ENCODE measurements at regions not wholly inside any gene's neighbourhood (a gene's known extent, or its start where the extent isn't known, plus 50 kb on each side); places are given as distances from the start of the nearest gene placed in this dataset.

DNA sequence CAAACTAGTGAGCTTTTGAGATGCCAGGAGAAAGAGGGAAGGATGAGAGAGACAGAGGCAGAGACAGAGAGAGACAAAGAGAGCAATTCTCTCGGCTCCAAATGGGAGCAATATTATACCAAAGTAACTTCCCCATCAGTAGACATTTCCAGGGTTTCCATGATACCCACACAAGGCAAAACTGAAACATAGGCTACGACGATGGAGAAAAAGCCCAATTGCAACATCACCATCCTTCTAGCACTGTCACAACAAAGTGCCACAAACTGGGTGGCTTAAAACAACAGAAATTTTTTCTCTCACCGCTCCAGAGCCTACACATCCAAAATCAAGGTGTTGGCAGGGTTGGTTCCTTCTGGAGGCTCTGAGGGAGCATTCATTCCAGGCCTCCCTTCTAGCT lies 81.4 kb downstream of the KCTD12 start:
- ChIA-PET CTCF (no interaction called here), POLR2A (no interaction called here)
- intact Hi-C loops (cut with micrococcal nuclease) = no loop called here
- no peak for ATAC-seq
- TF ChIP-seq, protein P1, sequence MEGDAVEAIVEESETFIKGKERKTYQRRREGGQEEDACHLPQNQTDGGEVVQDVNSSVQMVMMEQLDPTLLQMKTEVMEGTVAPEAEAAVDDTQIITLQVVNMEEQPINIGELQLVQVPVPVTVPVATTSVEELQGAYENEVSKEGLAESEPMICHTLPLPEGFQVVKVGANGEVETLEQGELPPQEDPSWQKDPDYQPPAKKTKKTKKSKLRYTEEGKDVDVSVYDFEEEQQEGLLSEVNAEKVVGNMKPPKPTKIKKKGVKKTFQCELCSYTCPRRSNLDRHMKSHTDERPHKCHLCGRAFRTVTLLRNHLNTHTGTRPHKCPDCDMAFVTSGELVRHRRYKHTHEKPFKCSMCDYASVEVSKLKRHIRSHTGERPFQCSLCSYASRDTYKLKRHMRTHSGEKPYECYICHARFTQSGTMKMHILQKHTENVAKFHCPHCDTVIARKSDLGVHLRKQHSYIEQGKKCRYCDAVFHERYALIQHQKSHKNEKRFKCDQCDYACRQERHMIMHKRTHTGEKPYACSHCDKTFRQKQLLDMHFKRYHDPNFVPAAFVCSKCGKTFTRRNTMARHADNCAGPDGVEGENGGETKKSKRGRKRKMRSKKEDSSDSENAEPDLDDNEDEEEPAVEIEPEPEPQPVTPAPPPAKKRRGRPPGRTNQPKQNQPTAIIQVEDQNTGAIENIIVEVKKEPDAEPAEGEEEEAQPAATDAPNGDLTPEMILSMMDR (IDR thresholded peaks at IDR 0.05) = no peak
- H3K27me3 Mint-ChIP-seq = no peaks in the 10 kb centered on the region
- no peak overlapping the region for H3K4me3 Mint-ChIP-seq
- peaks cover 1% of the 10 kb centered on the region for H3K9me3 Mint-ChIP-seq
- H3K36me3 Mint-ChIP-seq (ENCODE audit: low read depth) = no peaks in the 10 kb centered on the region
- H3K27ac Mint-ChIP-seq = no peak overlapping the region
- DNase-seq = no peak
- no peaks in the 10 kb centered on the region for H3K4me1 Mint-ChIP-seq (ENCODE audit: low read depth)

DNA sequence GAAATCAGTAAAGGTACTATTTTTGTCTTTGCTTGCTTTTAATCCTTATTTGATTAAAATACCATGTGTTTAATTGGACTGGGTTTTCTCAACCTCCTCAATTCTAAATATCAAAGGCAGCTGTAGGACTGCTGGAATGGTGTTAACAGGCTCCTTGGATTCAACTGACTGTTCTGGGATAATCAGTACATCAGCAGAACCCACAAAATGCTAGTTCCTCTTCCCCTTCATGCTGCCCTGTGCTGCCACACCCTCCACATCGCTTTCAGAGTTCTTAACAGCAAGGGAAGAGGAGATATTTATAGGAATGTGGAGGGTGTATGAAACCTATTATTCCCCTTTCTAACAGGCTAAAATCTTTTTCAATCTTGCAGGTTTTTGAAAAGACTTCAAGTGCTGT lies 82.4 kb downstream of the KCTD12 start:
- POLR2A ChIA-PET = no interaction called here
- ATAC-seq = no peak
- H3K27ac Mint-ChIP-seq = no peak overlapping the region
- H3K9me3 Mint-ChIP-seq = no peaks in the 10 kb centered on the region
- TF ChIP-seq, protein P1 (IDR thresholded peaks at IDR 0.05) = no peak
- no peaks in the 10 kb centered on the region for H3K36me3 Mint-ChIP-seq (ENCODE audit: low read depth)
- H3K27me3 Mint-ChIP-seq = no peaks in the 10 kb centered on the region
- no peak overlapping the region for H3K4me3 Mint-ChIP-seq
- CTCF ChIA-PET = no interaction called here
- no peak for DNase-seq
- H3K4me1 Mint-ChIP-seq (ENCODE audit: low read depth) = no peaks in the 10 kb centered on the region
- intact Hi-C loops (cut with micrococcal nuclease) = no loop called here

DNA sequence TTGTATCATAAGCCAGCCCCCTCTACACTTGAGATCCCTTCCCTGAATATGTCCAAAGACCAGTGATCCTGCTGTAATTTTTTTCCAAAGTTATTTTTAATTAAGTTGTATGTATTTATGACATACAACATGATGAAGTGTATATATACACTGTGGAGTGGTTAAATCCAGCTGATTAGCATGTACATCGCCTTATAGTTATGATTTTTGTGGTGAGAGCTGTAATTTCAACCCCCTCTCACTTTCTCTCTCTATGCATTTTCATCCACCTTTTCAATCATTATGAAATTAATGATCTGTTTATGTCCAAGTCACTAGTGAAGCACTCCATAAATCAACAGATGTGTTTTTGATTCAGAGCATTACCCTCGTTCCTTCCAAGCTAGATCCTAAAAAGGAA lies 85.3 kb downstream of the KCTD12 start:
- TF ChIP-seq, protein P1 (IDR thresholded peaks at IDR 0.05) = no peak
- CTCF ChIA-PET = no interaction called here
- Mint-ChIP-seq H3K27me3 (no peaks in the 10 kb centered on the region), H3K36me3 (ENCODE audit: low read depth) (no peaks in the 10 kb centered on the region), H3K4me1 (ENCODE audit: low read depth) (no peaks in the 10 kb centered on the region), H3K9me3 (no peaks in the 10 kb centered on the region), H3K4me3 (no peak overlapping the region), H3K27ac (no peak overlapping the region)
- intact Hi-C loops (cut with micrococcal nuclease) = no loop called here
- ATAC-seq (no peak), DNase-seq (no peak)
- POLR2A ChIA-PET = no interaction called here

DNA sequence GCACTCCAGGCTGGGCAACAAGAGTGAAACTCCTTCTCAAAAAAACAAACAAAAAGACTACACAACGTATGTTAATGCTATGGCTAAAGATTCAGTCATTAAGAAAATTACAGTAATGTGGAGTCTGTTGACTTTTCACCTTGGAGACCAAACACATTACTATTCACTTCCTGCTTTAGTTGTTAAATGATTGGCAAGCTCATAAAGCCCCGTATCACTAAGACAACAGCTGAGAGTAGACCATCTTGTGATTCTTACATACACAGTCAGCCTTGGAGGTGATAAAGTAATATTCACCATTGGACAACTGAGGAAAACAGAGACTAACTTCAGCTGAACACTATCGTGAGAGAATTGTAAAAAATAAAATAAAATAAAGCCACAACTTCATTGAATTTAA lies 86.5 kb downstream of the KCTD12 start:
- ATAC-seq (no peak), DNase-seq (no peak)
- H3K27me3 Mint-ChIP-seq = no peaks in the 10 kb centered on the region
- ChIA-PET CTCF (no interaction called here), POLR2A (no interaction called here)
- H3K4me1 Mint-ChIP-seq (ENCODE audit: low read depth) = no peaks in the 10 kb centered on the region
- no peaks in the 10 kb centered on the region for H3K9me3 Mint-ChIP-seq
- no peaks in the 10 kb centered on the region for H3K36me3 Mint-ChIP-seq (ENCODE audit: low read depth)
- intact Hi-C loops (cut with micrococcal nuclease) = no loop called here
- TF ChIP-seq, protein P1 (IDR thresholded peaks at IDR 0.05) = no peak
- H3K4me3 Mint-ChIP-seq = no peak overlapping the region
- H3K27ac Mint-ChIP-seq = no peak overlapping the region

DNA sequence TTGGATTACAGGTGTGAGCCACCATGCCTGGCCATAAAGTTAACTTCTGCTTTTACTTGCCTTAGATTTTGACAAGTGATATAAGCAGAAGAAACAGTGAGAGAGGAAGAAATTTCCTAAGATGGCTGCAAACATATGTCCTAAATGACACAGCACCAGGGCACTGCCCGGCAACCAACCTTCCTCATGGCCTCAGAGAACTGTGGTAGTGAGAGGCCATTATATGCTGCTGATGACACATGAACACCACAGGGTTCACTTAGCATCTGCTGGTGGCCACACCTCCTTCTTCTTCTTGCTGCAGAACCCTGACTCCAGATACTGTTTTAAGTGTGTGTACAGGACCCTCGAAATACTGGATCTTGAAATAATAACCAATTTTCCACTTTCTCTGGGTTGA lies 88.2 kb downstream of the KCTD12 start:
- H3K27ac Mint-ChIP-seq = no peak overlapping the region
- CTCF ChIA-PET = no interaction called here
- no peak for ATAC-seq

More for the DNA sequence above, 88.2 kb downstream of the KCTD12 start:
- H3K9me3 Mint-ChIP-seq = no peaks in the 10 kb centered on the region
- no peaks in the 10 kb centered on the region for H3K4me1 Mint-ChIP-seq (ENCODE audit: low read depth)
- TF ChIP-seq, protein P1 (IDR thresholded peaks at IDR 0.05) = no peak
- no peak overlapping the region for H3K4me3 Mint-ChIP-seq
- intact Hi-C loops (cut with micrococcal nuclease) = no loop called here
- POLR2A ChIA-PET = no interaction called here
- no peaks in the 10 kb centered on the region for H3K27me3 Mint-ChIP-seq
- no peak for DNase-seq
- H3K36me3 Mint-ChIP-seq (ENCODE audit: low read depth) = no peaks in the 10 kb centered on the region
